ENCODE measurements at regions not wholly inside any gene's neighbourhood (a gene's known extent, or its start where the extent isn't known, plus 50 kb on each side); places are given as distances from the start of the nearest gene placed in this dataset.

- DNase-seq (ENCODE audit: extremely low spot score, unreplicated experiment): no peak
- peaks cover 18% of the 10 kb centered on the region for H3K27me3 Mint-ChIP-seq
- no peak for TF ChIP-seq CTCF (conservative IDR thresholded peaks at IDR 0.05)
- H3K4me1 Mint-ChIP-seq (ENCODE audit: unreplicated experiment): peaks cover 5% of the 10 kb centered on the region
- no peaks in the 10 kb centered on the region for H3K36me3 Mint-ChIP-seq
- H3K4me3 Mint-ChIP-seq: no peak overlapping the region
- no peak overlapping the region for H3K27ac Mint-ChIP-seq
- H3K9me3 Mint-ChIP-seq: no peaks in the 10 kb centered on the region
These were observed 183.5 kb upstream of the SNX19 start for GRCh38 chr11:131099746-131100145.

GRCh38 chr11:131108760-131109159 lies 192.5 kb upstream of the SNX19 start:
- TF ChIP-seq CTCF (conservative IDR thresholded peaks at IDR 0.05): no peak
- peaks cover 28% of the 10 kb centered on the region for H3K27me3 Mint-ChIP-seq
- no peaks in the 10 kb centered on the region for H3K4me1 Mint-ChIP-seq (ENCODE audit: unreplicated experiment)
- no peak for DNase-seq (ENCODE audit: extremely low spot score, unreplicated experiment)
- H3K27ac Mint-ChIP-seq: no peak overlapping the region
- H3K4me3 Mint-ChIP-seq: no peak overlapping the region
- no peaks in the 10 kb centered on the region for H3K36me3 Mint-ChIP-seq
- no peaks in the 10 kb centered on the region for H3K9me3 Mint-ChIP-seq

- Mint-ChIP-seq H3K27me3 (peaks cover 25% of the 10 kb centered on the region), H3K4me3 (no peak overlapping the region), H3K27ac (no peak overlapping the region), H3K4me1 (ENCODE audit: unreplicated experiment) (no peaks in the 10 kb centered on the region), H3K9me3 (no peaks in the 10 kb centered on the region), H3K36me3 (no peaks in the 10 kb centered on the region)
- no peak for TF ChIP-seq CTCF (conservative IDR thresholded peaks at IDR 0.05)
- no peak for DNase-seq (ENCODE audit: extremely low spot score, unreplicated experiment)
These were observed 193.0 kb upstream of the SNX19 start for GRCh38 chr11:131109257-131109656.

GRCh38 chr11:131109790-131110189 lies 193.5 kb upstream of the SNX19 start:
- no peak overlapping the region for H3K4me3 Mint-ChIP-seq
- H3K27ac Mint-ChIP-seq: no peak overlapping the region
- no peak for TF ChIP-seq CTCF (conservative IDR thresholded peaks at IDR 0.05)
- no peaks in the 10 kb centered on the region for H3K36me3 Mint-ChIP-seq
- DNase-seq (ENCODE audit: extremely low spot score, unreplicated experiment): no peak
- peaks cover 22% of the 10 kb centered on the region for H3K27me3 Mint-ChIP-seq
- H3K9me3 Mint-ChIP-seq: no peaks in the 10 kb centered on the region
- no peaks in the 10 kb centered on the region for H3K4me1 Mint-ChIP-seq (ENCODE audit: unreplicated experiment)

GRCh38 chr11:131111775-131112174 lies 195.5 kb upstream of the SNX19 start:
- Mint-ChIP-seq H3K27ac (no peak overlapping the region), H3K4me3 (no peak overlapping the region), H3K9me3 (no peaks in the 10 kb centered on the region), H3K4me1 (ENCODE audit: unreplicated experiment) (no peaks in the 10 kb centered on the region), H3K36me3 (no peaks in the 10 kb centered on the region), H3K27me3 (peaks cover 21% of the 10 kb centered on the region)
- TF ChIP-seq CTCF (conservative IDR thresholded peaks at IDR 0.05): no peak
- no peak for DNase-seq (ENCODE audit: extremely low spot score, unreplicated experiment)

GRCh38 chr11:131118247-131118646 lies 202.0 kb upstream of the SNX19 start:
- H3K4me1 Mint-ChIP-seq (ENCODE audit: unreplicated experiment): peaks cover 10% of the 10 kb centered on the region

More at GRCh38 chr11:131118247-131118646, 202.0 kb upstream of the SNX19 start:
- no peak for DNase-seq (ENCODE audit: extremely low spot score, unreplicated experiment)
- H3K36me3 Mint-ChIP-seq: no peaks in the 10 kb centered on the region
- H3K27ac Mint-ChIP-seq: no peak overlapping the region
- no peaks in the 10 kb centered on the region for H3K9me3 Mint-ChIP-seq
- no peak overlapping the region for H3K4me3 Mint-ChIP-seq
- TF ChIP-seq CTCF (conservative IDR thresholded peaks at IDR 0.05): no peak
- peaks cover 11% of the 10 kb centered on the region for H3K27me3 Mint-ChIP-seq
